SK-N-MC (cell line): ENCODE measurements at regions not wholly inside any gene's neighbourhood (a gene's known extent, or its start where the extent isn't known, plus 50 kb on each side); places are given as distances from the start of the nearest gene placed in this dataset.

Experiments
- EZH2 ChIP-seq: fragments of 200-600 bp; sonication (generic); IDR thresholded peaks from one replicate; pipeline ENCODE4 v1.6.1; 2017; ENCODE audit warnings: antibody characterized with exemption
- FOXP2 ChIP-seq: optimal IDR thresholded peaks from 2 replicates; pipeline ENCODE3; 2011; ENCODE audit warnings: mild to moderate bottlenecking, moderate library complexity; ENCODE audit not compliant: insufficient read depth; ENCODE audit errors: extremely low read length, control extremely low read depth
- POLR2AphosphoS5 ChIP-seq: IDR thresholded peaks from 2 replicates; pipeline ENCODE4 v1.6.1; 2012; ENCODE audit warnings: mild to moderate bottlenecking, low read depth, low read length, borderline replicate concordance

GRCh38 chr17:77879226-77879895 lies 79.1 kb upstream of the TNRC6C start:
- TF ChIP-seq POLR2AphosphoS5 (no peak), EZH2 (no peak), FOXP2 (no peak)
